Calu3 (cell line): ENCODE measurements at regions not wholly inside any gene's neighbourhood (a gene's known extent, or its start where the extent isn't known, plus 50 kb on each side); places are given as distances from the start of the nearest gene placed in this dataset.
A peak's percentile ranks its signal among the peaks of the same experiment; 100 is the strongest.
"Not testable (repeated sequence)": the region's sequence is repeated elsewhere in the genome, so short reads cannot be mapped to it uniquely, and the experiment has no call there.

ENCODE experiments used
- BruUV-seq: library from RNA; stranded (reverse); fragments of 400-500 nt; replicated peaks from 2 replicates; lab custom pipeline; 2021; lab: Mats Ljungman, UMichigan
- CTCF ChIA-PET: fragments of 300-600 bp; sonication (Branson Sonifier 250); formaldehyde crosslinking; loops from one replicate; lab custom pipeline; 2022; ENCODE audit warnings: antibody characterized with exemption; lab: Charles Lee
- DNase-seq: peaks from one replicate; pipeline ENCODE4 v3.0.0; 2022
- H3K27ac Mint-ChIP-seq: one replicate; pipeline ENCODE4 v1.8.0; 2022; ENCODE audit warnings: mixed read lengths; ENCODE audit not compliant: unreplicated experiment
- H3K27me3 Mint-ChIP-seq: one replicate; pipeline ENCODE4 v1.8.0; 2022; ENCODE audit warnings: mixed read lengths; ENCODE audit not compliant: unreplicated experiment
- H3K36me3 Mint-ChIP-seq: one replicate; pipeline ENCODE4 v1.8.0; 2022; ENCODE audit warnings: mild to moderate bottlenecking, moderate library complexity, mixed read lengths; ENCODE audit not compliant: insufficient read depth, unreplicated experiment
- H3K4me1 Mint-ChIP-seq: one replicate; pipeline ENCODE4 v1.8.0; 2022; ENCODE audit warnings: mild to moderate bottlenecking, low read depth, mixed read lengths; ENCODE audit not compliant: unreplicated experiment
- H3K4me3 Mint-ChIP-seq: one replicate; pipeline ENCODE4 v1.8.0; 2022; ENCODE audit warnings: mild to moderate bottlenecking, low read depth, moderate library complexity, mixed read lengths; ENCODE audit not compliant: unreplicated experiment
- H3K9me3 Mint-ChIP-seq: one replicate; pipeline ENCODE4 v1.8.0; 2022; ENCODE audit warnings: low read depth, mixed read lengths; ENCODE audit not compliant: unreplicated experiment
- CTCF ChIP-seq: fragments of 200-600 bp; IDR thresholded peaks from one replicate; pipeline ENCODE4 v1.8.0; 2022; ENCODE audit warnings: antibody characterized with exemption; ENCODE audit not compliant: unreplicated experiment
- intact Hi-C: fragments of 100-400 bp; cut with micrococcal nuclease; formaldehyde crosslinking; loops from one replicate; pipeline ENCODE4 v1.10.0; 2022; ENCODE audit not compliant: unreplicated experiment

GRCh38 chr2:183543222-183543621 lies 419.0 kb downstream of the NUP35 start:
- CTCF ChIA-PET: no interaction called here
- no peak overlapping the region for H3K27ac Mint-ChIP-seq
- BruUV-seq: no TSS peak

GRCh38 chr2:183543731-183544130 lies 419.5 kb downstream of the NUP35 start:
- Mint-ChIP-seq H3K4me1 (peaks cover 8% of the 10 kb centered on the region), H3K27me3 (no peaks in the 10 kb centered on the region), H3K27ac (no peak overlapping the region), H3K9me3 (peaks cover 8% of the 10 kb centered on the region), H3K36me3 (no peaks in the 10 kb centered on the region), H3K4me3 (no peak overlapping the region)
- peak; percentile 52 for DNase-seq
- BruUV-seq: no TSS peak
- TF ChIP-seq CTCF: no peak
- intact Hi-C loops: no loop called here
- CTCF ChIA-PET: no interaction called here

More at GRCh38 chr2:183543222-183543621, 419.0 kb downstream of the NUP35 start:
- no peaks in the 10 kb centered on the region for H3K36me3 Mint-ChIP-seq
- DNase-seq: no peak
- H3K9me3 Mint-ChIP-seq: peaks cover 8% of the 10 kb centered on the region
- H3K27me3 Mint-ChIP-seq: no peaks in the 10 kb centered on the region
- TF ChIP-seq CTCF: no peak
- no peak overlapping the region for H3K4me3 Mint-ChIP-seq
- H3K4me1 Mint-ChIP-seq: peaks cover 8% of the 10 kb centered on the region
- intact Hi-C loops: no loop called here

GRCh38 chr2:183546560-183547350 lies 422.5 kb downstream of the NUP35 start:
- BruUV-seq: not testable (repeated sequence)

GRCh38 chr2:183552716-183553115 lies 428.5 kb downstream of the NUP35 start:
- TF ChIP-seq CTCF: no peak
- no peaks in the 10 kb centered on the region for H3K27me3 Mint-ChIP-seq
- no peaks in the 10 kb centered on the region for H3K36me3 Mint-ChIP-seq
- intact Hi-C loops: no loop called here
- CTCF ChIA-PET: no interaction called here
- H3K4me1 Mint-ChIP-seq: no peaks in the 10 kb centered on the region
- BruUV-seq: no TSS peak
- H3K27ac Mint-ChIP-seq: no peak overlapping the region
- peaks cover 3% of the 10 kb centered on the region for H3K9me3 Mint-ChIP-seq
- DNase-seq: no peak
- H3K4me3 Mint-ChIP-seq: no peak overlapping the region

More at GRCh38 chr2:183546560-183547350, 422.5 kb downstream of the NUP35 start:
- intact Hi-C loops, H3K4me3 Mint-ChIP-seq, DNase-seq, CTCF ChIA-PET, H3K27me3 Mint-ChIP-seq, H3K4me1 Mint-ChIP-seq, H3K9me3 Mint-ChIP-seq, H3K27ac Mint-ChIP-seq, H3K36me3 Mint-ChIP-seq: not testable (repeated sequence)

GRCh38 chr2:183564726-183565125 lies 440.5 kb downstream of the NUP35 start:
- Mint-ChIP-seq H3K27me3 (no peaks in the 10 kb centered on the region), H3K4me1 (no peaks in the 10 kb centered on the region), H3K4me3 (no peak overlapping the region), H3K36me3 (no peaks in the 10 kb centered on the region), H3K27ac (no peak overlapping the region), H3K9me3 (no peaks in the 10 kb centered on the region)
- no TSS peak for BruUV-seq
- no peak for TF ChIP-seq CTCF
- CTCF ChIA-PET: no interaction called here
- intact Hi-C loops: no loop called here
- no peak for DNase-seq
